Prostate gland (tissue), 2 donors: ENCODE measurements at regions not wholly inside any gene's neighbourhood (a gene's known extent, or its start where the extent isn't known, plus 50 kb on each side); places are given as distances from the start of the nearest gene placed in this dataset.

Experiments
- DNase-seq: peaks from one replicate; pipeline ENCODE4 v3.0.0-alpha.2; 2019; ENCODE audit warnings: low spot score
- H3K27ac ChIP-seq, 2 donors: fragments of 200-600 bp; sonication (generic); 2 replicates each; pipeline ENCODE4 v1.5.1; 2017 to 2019
- H3K27me3 ChIP-seq: fragments of 200-600 bp; sonication (generic); replicated peaks from 2 replicates; pipeline ENCODE4 v1.5.1; 2019; ENCODE audit not compliant: insufficient read depth
- H3K36me3 ChIP-seq, 2 donors: fragments of 200-600 bp; sonication (generic); 1 replicate in 1 of 2; 2 replicates in 1 of 2; pipeline versions ENCODE4 v1.5.1 to v1.8.1; 2017 to 2019
- H3K4me1 ChIP-seq: fragments of 200-600 bp; sonication (generic); replicated peaks from 2 replicates; pipeline ENCODE4 v1.5.1; 2019
- H3K4me3 ChIP-seq, 2 donors: fragments of 200-600 bp; sonication (generic); 2 replicates each; pipeline ENCODE4 v1.5.1; 2017 to 2019
- H3K9me3 ChIP-seq: fragments of 200-600 bp; sonication (generic); 2 replicates; pipeline ENCODE4 v1.5.1; 2017
- CTCF ChIP-seq, 4 experiments: fragments of 200-600 bp in 2 of 4; fragments of 450-650 bp in 2 of 4; sonication (generic) in 2 of 4; IDR thresholded peaks; 1 replicate in 3 of 4; 2 replicates in 1 of 4; pipeline ENCODE4 v1.5.1; 2016 to 2019; ENCODE audit warnings: antibody characterized with exemption in 4 of 4, mild to moderate bottlenecking in 2 of 4, moderate library complexity in 2 of 4
- POLR2A ChIP-seq: fragments of 450-650 bp; IDR thresholded peaks from one replicate; pipeline ENCODE4 v1.6.1; 2016; ENCODE audit warnings: antibody characterized with exemption, mild to moderate bottlenecking
- POLR2AphosphoS5 ChIP-seq: sonication (generic); formaldehyde crosslinking; IDR thresholded peaks from one replicate; pipeline ENCODE4 v1.6.1; 2017; ENCODE audit warnings: antibody characterized with exemption
- WGBS: methylation state at CpG from one replicate; pipeline ENCODE4 v1.1.5; 2018; 5-methylcytosine and 5-hydroxymethylcytosine counted together
- intact Hi-C: fragments of 100-400 bp; cut with DNase I; formaldehyde crosslinking; loops from one replicate; pipeline ENCODE4 v1.14.2; 2022

- intact Hi-C loops = no loop called here
- TF ChIP-seq CTCF (IDR thresholded peaks at IDR 0.05) (no peak), POLR2A (no peak), POLR2AphosphoS5 (no peak)
- 46% methylated on average over 4 of the region's 4 CpGs for WGBS
- Histone ChIP-seq H3K9me3 (no peaks in the 10 kb centered on the region), H3K4me1 (no peaks in the 10 kb centered on the region), H3K36me3 (no peaks in the 10 kb centered on the region), H3K27ac (no peak overlapping the region), H3K27me3 (no peaks in the 10 kb centered on the region), H3K4me3 (no peak overlapping the region)
- no peak for DNase-seq
Observed at GRCh38 chr1:96482616-96483015, 239.0 kb upstream of the PTBP2 start.

GRCh38 chr1:96487394-96487793 lies 234.2 kb upstream of the PTBP2 start:
- intact Hi-C loops = no loop called here
- Histone ChIP-seq H3K9me3 (no peaks in the 10 kb centered on the region), H3K4me3 (no peak overlapping the region), H3K36me3 (no peaks in the 10 kb centered on the region), H3K27ac (no peak overlapping the region), H3K27me3 (no peaks in the 10 kb centered on the region), H3K4me1 (no peaks in the 10 kb centered on the region)
- TF ChIP-seq POLR2AphosphoS5 = no peak
- no peak for TF ChIP-seq POLR2A
- no peak for TF ChIP-seq CTCF (IDR thresholded peaks at IDR 0.05)
- DNase-seq = no peak
- 42% methylated on average over 3 of the region's 3 CpGs for WGBS

DNA sequence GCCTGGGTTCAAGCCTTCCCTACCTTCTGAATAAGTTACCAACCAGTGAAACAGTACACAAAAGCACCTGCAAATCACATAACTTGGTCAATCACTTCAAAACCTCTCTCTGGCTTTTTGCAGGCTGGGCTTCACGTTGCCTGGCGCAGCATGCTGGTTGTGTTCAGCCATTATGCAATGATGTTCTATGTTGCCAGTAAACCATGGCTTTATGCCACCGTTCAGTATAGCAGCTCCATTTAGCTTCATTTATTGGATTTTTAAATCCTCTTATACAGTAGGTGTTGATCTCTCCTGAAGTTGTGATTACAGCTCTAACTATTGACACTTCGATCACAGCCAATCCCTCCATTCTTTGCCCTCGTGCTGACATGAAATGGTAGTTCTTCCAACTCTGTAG lies 233.6 kb upstream of the PTBP2 start:
- TF ChIP-seq CTCF (IDR thresholded peaks at IDR 0.05) (no peak), POLR2A (no peak), POLR2AphosphoS5 (no peak)

DNA sequence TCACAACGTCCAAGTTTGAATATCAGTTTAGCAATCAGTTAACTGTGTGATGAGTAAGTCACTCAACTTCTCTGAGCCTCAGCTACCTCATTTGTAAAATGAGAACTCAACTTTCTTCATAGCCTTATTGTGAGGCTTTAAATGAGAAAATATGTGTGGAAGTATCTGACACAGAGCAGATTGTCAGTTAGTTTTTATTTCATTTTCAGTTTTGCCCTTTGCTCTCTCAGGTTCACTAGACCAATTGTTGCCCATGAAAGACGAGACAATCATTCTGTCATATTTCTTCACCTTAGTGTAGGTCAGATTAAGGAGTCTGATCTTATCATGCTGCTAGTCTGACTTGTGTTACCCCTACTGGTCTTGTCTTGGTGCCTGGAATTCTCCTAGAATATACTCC lies 232.8 kb upstream of the PTBP2 start:
- no peaks in the 10 kb centered on the region for H3K36me3 ChIP-seq
- 79% methylated on average over 2 of the region's 2 CpGs for WGBS
- H3K27me3 ChIP-seq = no peaks in the 10 kb centered on the region
- DNase-seq = no peak
- no peak overlapping the region for H3K4me3 ChIP-seq
- no peak for TF ChIP-seq POLR2AphosphoS5
- no peak for TF ChIP-seq POLR2A
- no peak for TF ChIP-seq CTCF (IDR thresholded peaks at IDR 0.05)
- no peak overlapping the region for H3K27ac ChIP-seq
- intact Hi-C loops = no loop called here
- H3K4me1 ChIP-seq = no peaks in the 10 kb centered on the region
- no peaks in the 10 kb centered on the region for H3K9me3 ChIP-seq

More for the DNA sequence above, 233.6 kb upstream of the PTBP2 start:
- intact Hi-C loops = no loop called here
- no peaks in the 10 kb centered on the region for H3K4me1 ChIP-seq
- H3K36me3 ChIP-seq = no peaks in the 10 kb centered on the region
- no peak overlapping the region for H3K4me3 ChIP-seq
- DNase-seq = no peak
- no peaks in the 10 kb centered on the region for H3K27me3 ChIP-seq
- WGBS = 45% methylated on average over 5 of the region's 5 CpGs
- H3K27ac ChIP-seq = no peak overlapping the region
- no peaks in the 10 kb centered on the region for H3K9me3 ChIP-seq

DNA sequence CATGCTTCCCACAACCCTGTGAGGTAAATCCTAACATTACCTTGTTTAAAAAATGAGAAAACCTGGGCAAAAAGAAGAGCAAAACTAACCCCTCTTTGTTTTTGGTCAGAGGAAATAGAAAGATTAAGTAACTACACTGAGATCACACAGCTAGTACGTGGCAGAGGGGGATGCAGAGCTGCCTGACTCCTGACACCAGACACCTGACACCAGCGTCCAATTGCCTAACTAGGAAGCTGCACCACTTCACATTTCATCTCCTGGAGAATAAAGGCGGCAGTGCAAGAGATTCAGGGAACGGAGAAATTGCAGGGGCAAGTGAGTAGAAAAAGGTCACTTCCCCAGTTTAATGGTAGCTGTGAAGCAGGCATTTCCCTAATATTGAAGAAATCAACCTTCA lies 229.3 kb upstream of the PTBP2 start:
- no peak for DNase-seq
- Histone ChIP-seq H3K36me3 (no peaks in the 10 kb centered on the region), H3K27me3 (no peaks in the 10 kb centered on the region), H3K4me1 (no peaks in the 10 kb centered on the region), H3K4me3 (no peak overlapping the region), H3K9me3 (no peaks in the 10 kb centered on the region), H3K27ac (no peak overlapping the region)
- TF ChIP-seq CTCF (IDR thresholded peaks at IDR 0.05) (no peak), POLR2AphosphoS5 (no peak), POLR2A (no peak)
- intact Hi-C loops = no loop called here
- 59% methylated on average over 4 of the region's 4 CpGs for WGBS
